Tibial nerve (tissue), 4 donors: ENCODE measurements at regions not wholly inside any gene's neighbourhood (a gene's known extent, or its start where the extent isn't known, plus 50 kb on each side); places are given as distances from the start of the nearest gene placed in this dataset.

ENCODE experiments used
- EP300 ChIP-seq, 2 donors: sonication (generic); formaldehyde crosslinking; IDR thresholded peaks; one replicate each; pipeline ENCODE4 v1.6.1; 2017; ENCODE audit warnings: antibody characterized with exemption in 2 of 2, mild to moderate bottlenecking in 1 of 2
- POLR2A ChIP-seq, 2 donors: fragments of 450-650 bp; IDR thresholded peaks; one replicate each; pipeline ENCODE4 v1.6.1; 2017; ENCODE audit warnings: antibody characterized with exemption in 2 of 2, mild to moderate bottlenecking in 2 of 2, moderate library complexity in 2 of 2
- TF ChIP-seq, protein P1 (sequence below), 5 experiments: fragments of 200-600 bp in 3 of 5; fragments of 450-650 bp in 2 of 5; sonication (generic) in 3 of 5; IDR thresholded peaks; one replicate each; pipeline ENCODE4 v1.5.1; 2016 to 2019; ENCODE audit warnings: antibody characterized with exemption in 5 of 5, mild to moderate bottlenecking in 3 of 5, moderate library complexity in 2 of 5

DNA sequence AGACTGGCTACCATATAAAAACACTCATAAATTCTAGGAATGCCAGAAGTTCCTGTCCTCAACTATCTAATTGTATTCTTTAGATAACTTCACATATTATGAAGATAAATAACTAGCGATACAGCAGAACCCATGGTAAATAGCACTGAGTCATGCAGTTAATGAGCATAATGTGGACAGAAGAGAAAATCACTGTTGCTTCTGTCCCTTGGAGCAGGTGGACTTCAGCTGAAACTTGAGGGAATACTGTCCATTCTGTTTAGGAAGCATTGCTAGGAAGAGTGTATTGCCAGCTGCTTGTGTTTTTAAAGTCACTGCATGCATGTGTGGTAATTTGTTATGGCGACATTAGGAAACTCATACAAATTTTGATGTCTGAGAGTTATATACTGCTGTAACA, 854.4 kb downstream of the LTN1 start:
- TF ChIP-seq, protein P1, sequence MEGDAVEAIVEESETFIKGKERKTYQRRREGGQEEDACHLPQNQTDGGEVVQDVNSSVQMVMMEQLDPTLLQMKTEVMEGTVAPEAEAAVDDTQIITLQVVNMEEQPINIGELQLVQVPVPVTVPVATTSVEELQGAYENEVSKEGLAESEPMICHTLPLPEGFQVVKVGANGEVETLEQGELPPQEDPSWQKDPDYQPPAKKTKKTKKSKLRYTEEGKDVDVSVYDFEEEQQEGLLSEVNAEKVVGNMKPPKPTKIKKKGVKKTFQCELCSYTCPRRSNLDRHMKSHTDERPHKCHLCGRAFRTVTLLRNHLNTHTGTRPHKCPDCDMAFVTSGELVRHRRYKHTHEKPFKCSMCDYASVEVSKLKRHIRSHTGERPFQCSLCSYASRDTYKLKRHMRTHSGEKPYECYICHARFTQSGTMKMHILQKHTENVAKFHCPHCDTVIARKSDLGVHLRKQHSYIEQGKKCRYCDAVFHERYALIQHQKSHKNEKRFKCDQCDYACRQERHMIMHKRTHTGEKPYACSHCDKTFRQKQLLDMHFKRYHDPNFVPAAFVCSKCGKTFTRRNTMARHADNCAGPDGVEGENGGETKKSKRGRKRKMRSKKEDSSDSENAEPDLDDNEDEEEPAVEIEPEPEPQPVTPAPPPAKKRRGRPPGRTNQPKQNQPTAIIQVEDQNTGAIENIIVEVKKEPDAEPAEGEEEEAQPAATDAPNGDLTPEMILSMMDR (IDR thresholded peaks at IDR 0.05), result no peak
- TF ChIP-seq POLR2A (IDR thresholded peaks at IDR 0.05), result no peak
- no peak for TF ChIP-seq EP300 (IDR thresholded peaks at IDR 0.05)
